HepG2 (cell line): ENCODE measurements at regions not wholly inside any gene's neighbourhood (a gene's known extent, or its start where the extent isn't known, plus 50 kb on each side); places are given as distances from the start of the nearest gene placed in this dataset.

ENCODE experiments used
- ATAC-seq: fragments of 200-7000 bp; cut with Tn5 transposase; 3 replicates; pipeline ENCODE4 v1.9.1; 2020; ENCODE audit warnings: mild to moderate bottlenecking, moderate library complexity
- BruUV-seq: library from RNA; stranded (reverse); fragments of 400-500 nt; replicated peaks from 2 replicates; lab custom pipeline; 2021; lab: Mats Ljungman, UMichigan
- CTCF ChIA-PET: fragments of 300-600 bp; formaldehyde crosslinking; extraction: SDS; loops from one replicate; lab custom pipeline; 2021; ENCODE audit warnings: low total read pairs, inconsistent platforms, low intra/inter-chr PET ratio; lab: Yijun Ruan, JAX
- POLR2A ChIA-PET: fragments of 350-600 bp; sonication (Branson Sonifier 250); formaldehyde crosslinking; loops from one replicate; lab custom pipeline; 2020; ENCODE audit warnings: antibody characterized with exemption, inconsistent platforms; lab: Yijun Ruan, JAX
- DNase-seq: peaks from one replicate; pipeline ENCODE4 v3.0.0-alpha.2; 2015; ENCODE audit warnings: low spot score
- FAIRE-seq: peaks from 3 replicates; lab custom pipeline; 2011; peaks lifted over from hg19 to GRCh38; lab: Jason Lieb, UNC
- H2AFZ ChIP-seq: one replicate; pipeline ENCODE4 v1.6.1; 2011; ENCODE audit warnings: low read length, inconsistent platforms
- H3K27ac ChIP-seq: fragments of 300-600 bp; 3 replicates; pipeline ENCODE4 v1.8.0; 2011; ENCODE audit warnings: mixed run types, mild to moderate bottlenecking, mixed read lengths, low read length, inconsistent platforms; ENCODE audit not compliant: insufficient read depth; ENCODE audit errors: extremely low read length
- H3K27me3 ChIP-seq, 2 experiments: fragments of 200-600 bp in 1 of 2; 2 replicates in 1 of 2; 3 replicates in 1 of 2; pipeline versions ENCODE4 v1.6.0 to v1.8.0; 2011; ENCODE audit warnings: low read length in 2 of 2, mild to moderate bottlenecking in 2 of 2, moderate library complexity in 2 of 2, inconsistent platforms in 1 of 2; ENCODE audit not compliant: insufficient read depth in 2 of 2, control insufficient read depth in 1 of 2
- H3K36me3 ChIP-seq, 2 experiments: fragments of 200-600 bp in 1 of 2; replicated peaks in 1 of 2; 2 replicates in 1 of 2; 3 replicates in 1 of 2; pipeline versions ENCODE4 v1.5.1 to v1.8.0; 2011; ENCODE audit warnings: low read length in 2 of 2, inconsistent platforms in 1 of 2; ENCODE audit not compliant: insufficient read depth in 2 of 2, control insufficient read depth in 1 of 2
- H3K4me1 ChIP-seq: 2 replicates; pipeline ENCODE4 v1.5.1; 2012; ENCODE audit warnings: low read length, inconsistent platforms; ENCODE audit not compliant: insufficient read depth
- H3K4me2 ChIP-seq: 2 replicates; pipeline ENCODE4 v1.6.0; 2011; ENCODE audit warnings: low read depth, low read length, inconsistent platforms
- H3K4me3 ChIP-seq, 3 experiments: fragments of 200-600 bp in 1 of 3; sonication (generic), shearing (Covaris generic) in 1 of 3; replicated peaks in 1 of 3; 2 replicates each; pipeline ENCODE4 v1.5.1; 2011 to 2016; ENCODE audit warnings: low read length in 3 of 3, inconsistent platforms in 2 of 3, low read depth in 2 of 3, mild to moderate bottlenecking in 2 of 3, control low read depth in 1 of 3, mixed read lengths in 1 of 3; ENCODE audit not compliant: insufficient read depth in 1 of 3
- H3K79me2 ChIP-seq: one replicate; pipeline ENCODE4 v1.6.1; 2011; ENCODE audit warnings: low read length, inconsistent platforms; ENCODE audit not compliant: insufficient read depth
- H3K9ac ChIP-seq: 2 replicates; pipeline ENCODE4 v1.6.0; 2011; ENCODE audit warnings: mild to moderate bottlenecking, low read depth, low read length, inconsistent platforms; ENCODE audit not compliant: insufficient read depth
- H3K9me3 ChIP-seq: 2 replicates; pipeline ENCODE4 v1.5.1; 2012; ENCODE audit warnings: mild to moderate bottlenecking, low read length
- H4K20me1 ChIP-seq: 2 replicates; pipeline ENCODE4 v1.6.0; 2011; ENCODE audit warnings: inconsistent platforms, mild to moderate bottlenecking, low read length, moderate library complexity; ENCODE audit not compliant: insufficient read depth
- ATF7 ChIP-seq, 2 experiments: fragments of 450-650 bp in 1 of 2; sonication (generic) in 1 of 2; formaldehyde crosslinking in 1 of 2; IDR thresholded peaks; 2 replicates each; pipeline versions ENCODE4 v1.4.0 to v1.6.1; 2016 to 2020; ENCODE audit warnings: antibody characterized with exemption in 1 of 2, mild to moderate bottlenecking in 1 of 2, missing genetic modification reagents in 1 of 2
- CREB1 ChIP-seq, 2 experiments: fragments of 450-650 bp in 1 of 2; IDR thresholded peaks; 2 replicates each; pipeline ENCODE4 v1.6.1; 2016 to 2017; ENCODE audit warnings: control low read depth in 1 of 2, mild to moderate bottlenecking in 1 of 2, missing compliant biosample characterization in 1 of 2, missing genetic modification characterization in 1 of 2
- E2F1 ChIP-seq: sonication (generic); formaldehyde crosslinking; IDR thresholded peaks from 2 replicates; pipeline ENCODE4 v1.5.0; 2020; ENCODE audit warnings: missing genetic modification reagents
- MZF1 ChIP-seq: sonication (generic); formaldehyde crosslinking; IDR thresholded peaks from 2 replicates; pipeline ENCODE4 v1.8.1; 2023; ENCODE audit warnings: mild to moderate bottlenecking, missing genetic modification reagents, borderline replicate concordance
- NCOA5 ChIP-seq: sonication (generic); formaldehyde crosslinking; IDR thresholded peaks from 2 replicates; pipeline ENCODE4 v1.4.0; 2020; ENCODE audit warnings: missing genetic modification reagents
- RBM22 ChIP-seq: fragments of 200-400 bp; formaldehyde crosslinking; optimal IDR thresholded peaks from 2 replicates; pipeline ENCODE3; 2017; ENCODE audit warnings: mild to moderate bottlenecking, low read length, moderate library complexity
- STAG1 ChIP-seq: sonication (generic); formaldehyde crosslinking; IDR thresholded peaks from 2 replicates; pipeline ENCODE4 v1.4.0; 2020; ENCODE audit warnings: missing genetic modification reagents
- ZHX2 ChIP-seq, 2 experiments: sonication (generic) in 1 of 2; formaldehyde crosslinking in 1 of 2; IDR thresholded peaks; 2 replicates each; pipeline versions ENCODE4 v1.6.1 to v1.9.0; 2014 to 2022; ENCODE audit warnings: antibody characterized with exemption in 1 of 2, borderline replicate concordance in 1 of 2, inconsistent platforms in 1 of 2, low read depth in 1 of 2, missing genetic modification reagents in 1 of 2
- ZNF552 ChIP-seq: sonication (generic); formaldehyde crosslinking; IDR thresholded peaks from 2 replicates; pipeline ENCODE4 v1.9.0; 2022; ENCODE audit warnings: missing genetic modification reagents, mild to moderate bottlenecking, borderline replicate concordance
- ZNF720 ChIP-seq: sonication (generic); formaldehyde crosslinking; IDR thresholded peaks from 2 replicates; pipeline ENCODE4 v1.4.0; 2020; ENCODE audit warnings: missing genetic modification reagents
- ZSCAN30 ChIP-seq: sonication (generic); formaldehyde crosslinking; IDR thresholded peaks from 2 replicates; pipeline ENCODE4 v1.5.0; 2020; ENCODE audit warnings: mild to moderate bottlenecking, missing genetic modification reagents
- WGBS: methylation state at CpG from one replicate; pipeline ENCODE4 v1.1.6; 2017; ENCODE audit warnings: low lambda C conversion rate; 5-methylcytosine and 5-hydroxymethylcytosine counted together
- in situ Hi-C: cut with HindIII; loops from 2 replicates; pipeline ENCODE4 v1.10.0; 2017; ENCODE audit warnings: low pct_unique_long_range_greater_than_20kb; ENCODE audit not compliant: extremely low pct_ligation_motif_present
- intact Hi-C: fragments of 100-400 bp; cut with micrococcal nuclease; formaldehyde crosslinking; loops from one replicate; pipeline ENCODE4 v1.10.0; 2022; ENCODE audit not compliant: unreplicated experiment

GRCh38 chr4:156293657-156294297, 340.1 kb upstream of the CTSO start:
- Histone ChIP-seq H2AFZ (no peak overlapping the region), H3K4me1 (no peaks in the 10 kb centered on the region), H3K79me2 (no peaks in the 10 kb centered on the region), H3K27ac (no peak overlapping the region), H3K4me2 (no peak overlapping the region), H3K9ac (no peak overlapping the region), H3K36me3 (no peaks in the 10 kb centered on the region), H3K27me3 (no peaks in the 10 kb centered on the region), H3K9me3 (no peaks in the 10 kb centered on the region), H4K20me1 (no peaks in the 10 kb centered on the region), H3K4me3 (no peak overlapping the region)
- 42% methylated on average over 1 of the region's 1 CpG for WGBS
- DNase-seq: no peak
- no TSS peak for BruUV-seq
- in situ Hi-C loops (no loop called here), intact Hi-C loops (loop anchor here (10.0 kb wide), 1 partner anchor 381 kb away; no protein-coding TSS in a partner anchor)
- ATAC-seq: no peak
- CTCF ChIA-PET: no interaction called here
- TF ChIP-seq NCOA5: no peak
- TF ChIP-seq ZSCAN30 (CRISPR knock-in tag): no peak
- TF ChIP-seq MZF1: no peak
- TF ChIP-seq CREB1 (IDR thresholded peaks at IDR 0.05): 0 out of 2 replicates have a peak, but pooled peaks have one; percentile 49
- TF ChIP-seq CREB1 (CRISPR knock-in tag; IDR thresholded peaks at IDR 0.05): no peak
- no peak for TF ChIP-seq ZNF720 (CRISPR knock-in tag)
- TF ChIP-seq ZNF552: no peak
- TF ChIP-seq ATF7 (IDR thresholded peaks at IDR 0.05): peak; percentile 85
- TF ChIP-seq ATF7 (CRISPR knock-in tag; IDR thresholded peaks at IDR 0.05): no peak
- TF ChIP-seq RBM22: no peak
- POLR2A ChIA-PET: no interaction called here
- FAIRE-seq: no peak

- Histone ChIP-seq H3K4me1 (no peaks in the 10 kb centered on the region), H3K9me3 (no peaks in the 10 kb centered on the region), H3K4me3 (no peak overlapping the region), H3K79me2 (no peaks in the 10 kb centered on the region), H3K27ac (no peak overlapping the region), H4K20me1 (no peaks in the 10 kb centered on the region), H3K4me2 (no peak overlapping the region), H3K36me3 (no peaks in the 10 kb centered on the region), H3K9ac (no peak overlapping the region), H2AFZ (no peak overlapping the region), H3K27me3 (no peaks in the 10 kb centered on the region)
- CTCF ChIA-PET: no interaction called here
- POLR2A ChIA-PET: no interaction called here
- 0% methylated on average over 1 of the region's 1 CpG for WGBS
- FAIRE-seq: no peak
- no peak for ATAC-seq
- no peak for DNase-seq
- intact Hi-C loops: loop anchor here (10.0 kb wide), 1 partner anchor 383 kb away; no protein-coding TSS in a partner anchor
- BruUV-seq: no TSS peak
- in situ Hi-C loops: no loop called here
- TF ChIP-seq STAG1 (CRISPR knock-in tag): no peak
- no peak for TF ChIP-seq E2F1 (CRISPR knock-in tag)
- TF ChIP-seq ZHX2 (IDR thresholded peaks at IDR 0.05; ENCODE audit: low read depth): no peak
- no peak for TF ChIP-seq ZHX2 (CRISPR knock-in tag; IDR thresholded peaks at IDR 0.05; ENCODE audit: borderline replicate concordance)
These were observed 337.7 kb upstream of the CTSO start for GRCh38 chr4:156291317-156291716.
